UCSD-AML1 (cell line): ENCODE measurements at regions not wholly inside any gene's neighbourhood (a gene's known extent, or its start where the extent isn't known, plus 50 kb on each side); places are given as distances from the start of the nearest gene placed in this dataset.
"Not testable (repeated sequence)": the region's sequence is repeated elsewhere in the genome, so short reads cannot be mapped to it uniquely, and the experiment has no call there.

Source experiments
- DNase-seq: peaks from one replicate; lab custom pipeline; 2025; ENCODE audit not compliant: unreplicated experiment; lab: John Stamatoyannopoulos, UW

DNA sequence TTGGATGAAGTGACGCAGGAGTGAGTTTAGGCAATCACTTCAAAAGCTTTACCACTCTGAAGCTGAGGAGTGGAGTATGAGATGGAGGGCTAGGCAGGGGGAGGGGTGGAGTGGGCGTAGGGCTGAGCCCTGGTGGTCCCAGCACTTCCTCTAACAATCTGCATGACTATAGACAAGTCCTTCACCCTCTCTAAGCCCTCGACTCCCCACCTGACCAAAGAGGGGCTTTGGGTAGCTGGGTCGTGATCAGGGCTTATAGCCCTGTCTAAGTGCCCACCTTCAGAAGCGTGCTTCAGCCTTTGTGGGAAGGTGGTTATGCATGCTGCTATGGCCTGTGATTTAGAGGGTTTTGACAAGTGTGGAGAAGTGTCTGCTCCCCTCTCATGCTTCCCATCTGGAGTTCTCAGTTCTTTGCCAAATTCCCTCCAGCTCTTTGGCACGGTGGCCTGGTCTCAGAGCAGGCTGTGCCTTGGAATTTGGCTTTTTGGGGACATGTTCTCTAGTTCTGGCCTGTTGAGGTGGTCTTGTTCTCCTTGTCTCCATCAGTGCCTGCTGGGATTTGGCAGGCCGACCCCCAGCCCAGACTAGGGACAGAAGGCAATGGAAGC is 53.0 kb downstream of the ACTBL2 start:
- no peak for DNase-seq

GRCh38 chr5:57429021-57429420 is 53.6 kb downstream of the ACTBL2 start:
- DNase-seq: not testable (repeated sequence)

DNA sequence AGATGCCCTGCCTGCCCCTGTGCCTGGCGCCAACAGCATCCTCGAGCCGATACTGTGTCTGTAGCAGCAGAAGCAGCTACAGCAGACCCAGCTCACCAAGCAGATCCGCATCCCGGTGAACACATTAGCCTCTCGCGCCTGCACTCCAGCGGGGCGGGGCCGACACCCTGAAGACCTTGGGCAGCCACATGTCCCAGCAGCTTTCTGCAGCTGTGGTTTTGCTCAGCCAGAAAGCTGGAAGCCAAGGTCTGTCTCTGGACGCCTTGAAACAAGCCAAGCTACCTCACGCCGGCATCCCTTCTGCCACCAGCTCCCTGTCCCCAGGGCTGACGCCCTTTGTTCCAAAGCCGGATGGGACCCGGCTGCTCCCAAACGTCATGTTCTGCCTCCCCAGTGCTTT is 59.6 kb downstream of the ACTBL2 start:
- no peak for DNase-seq

GRCh38 chr5:57422341-57422740 is 60.3 kb downstream of the ACTBL2 start:
- DNase-seq: no peak

DNA sequence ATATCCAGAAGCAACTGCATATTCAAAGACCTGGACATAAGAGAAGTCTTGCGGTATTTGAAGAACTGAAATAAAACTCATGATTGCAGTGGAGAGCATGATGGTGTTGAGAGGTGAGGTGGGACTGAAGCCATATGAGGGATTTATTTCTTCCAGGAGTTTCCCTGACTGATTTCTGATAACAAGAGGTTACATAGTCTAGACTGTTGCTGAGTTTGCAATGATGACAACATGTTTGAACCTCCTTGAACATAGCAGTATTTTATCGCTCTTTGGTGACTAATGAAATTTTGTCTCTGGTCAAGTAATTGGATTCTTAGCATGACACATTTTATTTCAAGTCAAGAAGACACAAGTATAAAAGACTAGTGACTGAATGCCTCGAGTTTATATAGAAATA is 61.8 kb downstream of the ACTBL2 start:
- DNase-seq: no peak

DNA sequence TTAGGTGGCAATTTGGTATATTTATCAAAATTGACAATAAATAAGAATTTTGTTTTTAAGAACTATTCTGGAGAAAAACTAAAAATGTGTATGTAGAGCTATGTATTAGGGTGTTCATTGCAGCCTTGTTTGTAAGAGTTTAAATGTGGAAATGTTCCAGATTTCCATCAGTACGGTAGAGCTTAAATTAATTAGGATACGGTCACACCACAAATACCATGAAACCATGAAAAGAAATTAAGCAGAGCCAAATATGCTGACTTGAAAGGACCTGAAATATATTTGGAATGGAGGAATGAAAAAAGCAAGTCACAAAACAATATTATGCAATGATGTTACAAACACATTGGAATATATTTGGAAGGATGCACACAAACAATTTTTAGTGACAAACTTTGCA is 64.6 kb downstream of the ACTBL2 start:
- no peak for DNase-seq

DNA sequence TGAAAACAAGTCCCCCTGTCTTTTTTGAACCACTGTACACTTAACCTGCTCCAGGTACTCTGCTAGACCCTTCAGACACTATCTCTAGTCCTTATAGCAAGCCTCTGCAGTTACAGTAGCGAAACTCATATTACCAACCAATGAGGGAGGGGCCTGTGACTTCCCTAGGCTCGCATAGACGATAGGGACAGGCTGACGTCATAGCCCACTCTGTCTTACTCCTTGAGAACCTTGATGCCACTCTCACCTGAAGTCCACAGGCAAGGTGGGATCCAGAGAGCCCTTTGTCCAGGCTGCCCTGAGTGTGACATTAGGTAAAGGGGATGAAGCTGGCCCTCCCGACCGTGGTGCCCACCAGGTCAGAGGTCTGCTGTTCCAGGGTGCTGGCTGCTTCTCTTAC is 65.3 kb downstream of the ACTBL2 start:
- no peak for DNase-seq

DNA sequence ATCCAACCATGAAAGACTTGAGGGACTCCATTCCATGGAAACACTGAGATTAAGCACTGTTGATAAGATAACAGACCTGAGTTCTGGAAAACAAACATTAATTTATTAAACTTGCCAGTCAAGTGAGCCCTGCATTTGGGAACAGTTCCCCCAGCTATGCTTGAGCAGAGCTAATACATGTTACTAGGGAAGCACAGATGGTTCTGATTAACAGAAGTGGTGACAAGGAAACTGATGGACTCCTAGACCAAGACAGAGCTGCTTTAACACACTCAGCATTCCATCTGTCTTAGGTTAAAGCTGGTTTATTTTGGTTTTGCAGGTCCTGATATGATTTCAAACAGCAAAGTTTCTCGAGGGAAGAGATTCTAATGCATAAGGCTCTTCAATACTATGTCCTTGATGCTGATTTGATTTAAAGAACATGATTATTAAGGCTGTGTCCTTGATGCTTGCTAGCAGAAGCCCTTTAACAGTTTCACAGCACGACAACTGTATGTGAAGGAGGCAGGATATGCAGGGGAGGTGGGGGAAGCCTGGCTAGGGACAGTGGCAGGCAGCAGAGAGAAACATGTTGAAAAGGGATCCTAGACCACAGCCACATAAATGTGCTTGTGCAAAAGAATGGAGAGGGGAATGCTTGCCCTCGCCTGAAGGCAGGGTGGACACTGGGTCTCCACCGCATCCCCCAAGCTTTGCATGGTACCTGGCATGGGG is 66.2 kb downstream of the ACTBL2 start:
- no peak for DNase-seq

GRCh38 chr5:57414857-57415256 is 67.8 kb downstream of the ACTBL2 start:
- DNase-seq: no peak

GRCh38 chr5:57414191-57414590 is 68.4 kb downstream of the ACTBL2 start:
- no peak for DNase-seq

DNA sequence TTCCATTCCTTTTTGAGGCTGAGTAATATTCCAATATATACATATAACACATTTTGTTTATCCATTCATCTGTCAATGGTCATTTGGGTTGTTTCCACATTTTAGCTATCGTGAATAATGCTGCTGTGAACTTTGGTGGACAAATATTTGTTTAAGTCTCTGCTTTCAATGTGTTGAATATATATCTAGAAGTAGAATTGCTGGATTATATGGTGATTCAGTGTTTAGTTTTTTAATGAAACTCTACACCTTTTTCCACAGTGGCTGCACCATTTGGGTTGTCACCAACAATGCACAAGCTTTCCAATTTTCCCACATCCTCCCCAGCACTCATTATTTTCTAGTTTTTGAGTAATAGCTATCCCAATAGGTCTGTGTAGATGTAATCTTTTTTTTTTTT is 69.5 kb downstream of the ACTBL2 start:
- no peak for DNase-seq

DNA sequence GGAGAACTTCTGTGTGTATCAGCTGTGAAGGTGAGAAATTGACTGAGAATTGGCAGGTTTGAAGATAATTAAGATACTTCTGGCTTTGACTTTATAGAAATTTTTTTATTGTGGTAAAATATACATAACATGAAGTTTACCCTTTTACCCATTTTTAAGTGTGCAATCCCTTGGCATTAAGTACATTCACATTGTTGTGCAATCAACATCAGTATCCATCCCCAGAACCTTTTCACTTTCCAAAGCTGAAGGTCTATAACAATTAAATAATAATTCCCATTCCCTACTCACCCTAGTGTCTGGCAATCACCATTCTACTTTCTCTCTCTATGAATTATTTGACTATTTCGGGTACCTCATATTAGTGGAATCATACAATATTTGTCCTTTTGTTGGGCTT is 69.9 kb downstream of the ACTBL2 start:
- no peak for DNase-seq

DNA sequence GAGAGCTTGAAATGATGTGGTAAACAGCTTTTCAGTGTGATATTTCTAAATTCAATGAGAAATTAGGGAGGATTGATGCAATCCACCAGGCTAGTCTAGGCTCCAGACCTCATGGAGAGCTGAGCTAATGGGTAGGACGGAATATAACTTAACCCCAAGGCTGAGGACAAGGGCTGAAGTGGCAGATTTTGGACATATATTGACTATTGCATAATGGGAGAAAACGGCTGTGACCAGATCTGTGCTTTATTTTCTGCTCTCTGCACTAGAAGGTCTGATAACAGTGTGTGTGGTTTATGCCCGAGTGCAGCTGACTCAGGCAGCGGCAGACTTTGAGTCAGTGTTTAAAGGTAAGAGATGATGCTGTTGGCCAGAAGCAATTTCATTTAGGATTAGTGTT is 70.6 kb downstream of the ACTBL2 start:
- no peak for DNase-seq

GRCh38 chr5:57410374-57411320 is 72.0 kb downstream of the ACTBL2 start:
- no peak for DNase-seq

GRCh38 chr5:57408714-57409113 is 73.9 kb downstream of the ACTBL2 start:
- no peak for DNase-seq

GRCh38 chr5:57408285-57408684 is 74.3 kb downstream of the ACTBL2 start:
- DNase-seq: no peak

- no peak for DNase-seq
Measured at GRCh38 chr5:57407391-57407790, 75.2 kb downstream of the ACTBL2 start.

DNA sequence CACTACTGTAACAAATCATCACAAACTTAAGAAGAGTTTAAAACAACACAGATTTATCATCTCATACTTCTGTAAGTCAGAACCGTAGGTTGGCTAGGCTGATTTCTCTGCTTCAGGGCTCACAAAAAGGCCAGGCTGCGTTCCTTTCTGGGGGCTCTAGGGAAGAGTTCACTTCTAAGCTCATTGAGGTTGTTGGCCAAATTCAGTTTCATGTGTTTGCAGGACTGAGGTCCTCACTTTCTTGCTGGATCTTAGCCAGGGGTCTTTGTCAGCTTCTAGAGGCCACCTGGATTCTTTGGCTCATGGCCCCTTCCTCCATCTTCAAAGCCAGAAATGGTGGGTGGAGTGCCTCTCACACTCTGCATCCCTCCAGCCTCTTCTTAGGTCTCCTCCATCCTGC is 76.0 kb downstream of the ACTBL2 start:
- DNase-seq: no peak

- no peak for DNase-seq
Measured at GRCh38 chr5:57405984-57406383, 76.6 kb downstream of the ACTBL2 start.

GRCh38 chr5:57402761-57403160 is 79.8 kb downstream of the ACTBL2 start:
- no peak for DNase-seq

DNA sequence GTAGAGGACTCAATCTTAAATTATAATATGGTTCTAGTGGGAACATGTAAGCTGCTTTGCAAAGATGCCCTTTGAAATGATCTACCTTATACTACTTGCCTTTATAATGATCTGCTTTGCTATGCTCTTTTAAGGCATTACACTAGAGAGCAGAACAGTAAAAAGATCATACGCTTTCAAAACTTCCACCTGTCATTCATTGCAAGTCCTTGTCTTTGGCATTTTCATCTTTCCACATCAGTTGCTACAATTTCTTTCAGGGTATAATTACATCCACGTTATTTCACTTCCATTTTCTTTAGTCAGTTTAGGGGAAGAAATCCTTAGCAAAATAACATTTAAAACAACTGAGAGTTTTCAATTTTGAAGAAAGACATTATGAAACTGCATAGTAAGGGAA is 80.3 kb downstream of the ACTBL2 start:
- no peak for DNase-seq
